ENCODE measurements at regions not wholly inside any gene's neighbourhood (a gene's known extent, or its start where the extent isn't known, plus 50 kb on each side); places are given as distances from the start of the nearest gene placed in this dataset.

DNA sequence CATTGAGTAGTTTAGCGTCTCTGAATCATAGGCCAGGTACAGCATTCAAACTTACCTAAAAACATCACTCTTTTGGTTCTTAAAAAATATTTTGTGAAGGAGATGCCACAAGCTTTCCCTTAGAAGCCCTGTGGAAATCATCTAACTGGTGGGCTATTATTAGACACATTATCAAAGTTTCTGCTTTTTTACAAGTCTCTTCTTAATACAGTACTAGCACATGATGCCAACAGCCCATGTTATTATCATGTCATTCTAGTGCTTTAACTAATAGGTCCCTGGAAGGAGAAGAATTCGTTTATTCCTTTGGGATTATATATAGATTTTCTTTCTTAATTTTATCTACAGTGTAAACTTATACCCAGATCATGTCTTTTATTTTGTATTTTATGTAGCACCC, 146.0 kb upstream of the PTPRK start:
- TF ChIP-seq, protein P1, sequence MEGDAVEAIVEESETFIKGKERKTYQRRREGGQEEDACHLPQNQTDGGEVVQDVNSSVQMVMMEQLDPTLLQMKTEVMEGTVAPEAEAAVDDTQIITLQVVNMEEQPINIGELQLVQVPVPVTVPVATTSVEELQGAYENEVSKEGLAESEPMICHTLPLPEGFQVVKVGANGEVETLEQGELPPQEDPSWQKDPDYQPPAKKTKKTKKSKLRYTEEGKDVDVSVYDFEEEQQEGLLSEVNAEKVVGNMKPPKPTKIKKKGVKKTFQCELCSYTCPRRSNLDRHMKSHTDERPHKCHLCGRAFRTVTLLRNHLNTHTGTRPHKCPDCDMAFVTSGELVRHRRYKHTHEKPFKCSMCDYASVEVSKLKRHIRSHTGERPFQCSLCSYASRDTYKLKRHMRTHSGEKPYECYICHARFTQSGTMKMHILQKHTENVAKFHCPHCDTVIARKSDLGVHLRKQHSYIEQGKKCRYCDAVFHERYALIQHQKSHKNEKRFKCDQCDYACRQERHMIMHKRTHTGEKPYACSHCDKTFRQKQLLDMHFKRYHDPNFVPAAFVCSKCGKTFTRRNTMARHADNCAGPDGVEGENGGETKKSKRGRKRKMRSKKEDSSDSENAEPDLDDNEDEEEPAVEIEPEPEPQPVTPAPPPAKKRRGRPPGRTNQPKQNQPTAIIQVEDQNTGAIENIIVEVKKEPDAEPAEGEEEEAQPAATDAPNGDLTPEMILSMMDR (IDR thresholded peaks at IDR 0.05): no peak
- TF ChIP-seq POLR2A (IDR thresholded peaks at IDR 0.05): no peak

Data from esophagus squamous epithelium (tissue), 4 donors.